ENCODE measurements at regions not wholly inside any gene's neighbourhood (a gene's known extent, or its start where the extent isn't known, plus 50 kb on each side); places are given as distances from the start of the nearest gene placed in this dataset.
A peak's percentile ranks its signal among the peaks of the same experiment; 100 is the strongest.

DNA sequence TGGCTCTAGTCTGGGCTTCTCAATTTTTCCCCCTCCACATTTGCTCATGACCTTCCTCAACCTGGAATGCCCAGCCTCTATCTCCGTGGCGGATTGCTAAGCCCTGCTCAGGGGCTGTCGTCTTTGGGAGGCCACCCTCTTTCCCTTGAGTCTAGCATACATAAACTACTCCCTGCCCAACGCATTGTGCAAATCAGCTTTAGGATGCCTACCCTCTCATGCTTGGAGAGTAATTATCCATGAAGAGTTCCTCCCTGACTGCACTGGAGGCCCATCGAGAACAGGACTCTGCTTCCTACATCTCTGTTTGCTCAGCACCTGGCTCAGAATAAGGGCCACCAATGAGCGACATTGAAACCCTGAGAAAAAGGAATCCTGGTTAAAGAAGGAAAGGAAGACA lies 53.7 kb upstream of the NPAS2 start:
- no peak for DNase-seq (ENCODE audit: low spot score)

DNA sequence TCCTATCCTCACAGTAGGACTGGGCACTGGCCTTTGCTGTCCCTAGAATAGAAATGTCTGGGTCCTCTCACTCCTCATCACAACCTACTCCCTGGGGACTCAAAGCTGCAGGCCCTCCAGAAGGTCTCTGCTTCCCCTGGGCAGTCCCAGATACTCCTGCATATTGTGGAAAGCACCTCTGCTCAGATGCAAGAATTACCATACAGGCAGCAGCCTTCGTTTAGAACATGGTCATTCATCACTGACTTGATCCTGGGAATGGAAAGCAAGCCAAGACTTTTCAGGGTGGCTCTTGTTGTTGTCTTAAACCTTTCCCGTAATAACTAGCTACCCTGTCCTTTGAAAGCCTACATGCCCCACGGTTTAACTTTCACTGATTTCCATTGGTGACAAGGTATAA lies 53.1 kb upstream of the NPAS2 start:
- DNase-seq (ENCODE audit: low spot score), result no peak

DNA sequence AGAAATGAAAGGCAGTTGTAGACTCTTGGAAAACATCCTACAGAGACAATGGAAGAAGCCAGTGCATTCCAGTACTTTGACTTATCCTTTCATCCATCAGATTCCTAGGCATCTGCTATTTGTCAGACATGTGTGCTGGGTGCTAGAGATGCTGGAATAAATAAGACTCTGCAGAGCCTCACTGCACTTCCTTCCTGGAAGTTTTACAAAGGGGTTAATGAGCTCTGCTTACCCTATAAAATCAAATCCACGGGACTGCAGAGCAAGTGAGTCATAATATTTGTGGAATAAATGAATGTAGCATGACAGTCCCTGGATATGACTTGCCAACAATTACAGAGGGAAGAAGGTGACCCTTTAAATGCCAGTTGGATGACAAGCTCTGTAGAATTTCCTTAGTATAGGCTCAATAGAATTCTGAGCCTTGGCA lies 52.7 kb upstream of the NPAS2 start:
- DNase-seq (ENCODE audit: low spot score), result peak; percentile 72

DNA sequence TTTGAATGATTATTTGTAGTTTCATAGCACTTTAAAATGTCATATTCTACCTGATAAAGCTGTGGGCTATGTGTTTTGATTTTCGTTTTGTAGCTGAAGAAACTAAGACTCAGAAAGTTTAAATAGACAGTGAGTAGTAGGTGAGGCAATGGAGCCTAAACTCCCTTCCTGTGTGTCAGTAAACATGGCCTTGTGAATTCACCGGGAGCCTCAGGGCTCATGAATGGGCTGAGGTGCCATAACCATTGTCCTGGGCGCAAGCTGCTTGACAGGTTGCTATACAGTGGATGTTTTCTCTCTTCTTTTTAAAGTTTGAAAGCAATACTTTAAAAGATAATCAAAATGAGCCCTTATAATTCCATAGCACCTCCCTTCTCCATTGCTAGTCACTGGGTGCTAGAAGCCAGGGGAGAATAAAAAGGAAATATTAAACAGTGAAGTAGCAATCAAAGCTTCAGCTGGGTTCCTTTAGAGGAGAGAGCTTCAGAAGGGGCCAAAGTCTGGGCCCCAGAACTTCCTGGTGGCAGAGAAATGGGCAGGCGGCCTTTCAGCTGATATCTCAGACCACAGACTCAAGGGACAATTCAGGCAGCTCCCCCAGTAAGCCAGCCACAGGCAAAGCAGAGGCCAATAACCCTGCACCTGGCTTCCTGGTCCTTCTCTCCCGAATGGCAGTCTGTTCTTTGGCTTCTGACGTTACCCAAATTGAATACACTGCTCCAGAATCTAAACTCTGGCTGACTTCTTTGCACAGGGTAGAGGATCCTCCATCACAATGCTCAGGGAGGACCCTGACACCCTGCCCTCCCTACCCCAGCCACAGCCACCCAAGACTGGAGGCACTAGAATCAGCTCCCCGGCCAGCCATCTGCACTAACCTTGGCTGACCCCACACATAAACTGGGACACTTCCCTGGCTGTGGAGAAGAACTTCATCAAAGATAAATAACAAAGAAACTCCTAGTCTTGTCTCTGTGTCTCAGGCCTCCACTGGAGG lies 51.8 kb upstream of the NPAS2 start:
- no peak for DNase-seq (ENCODE audit: low spot score)
